GM15510 (cell line): ENCODE measurements at regions not wholly inside any gene's neighbourhood (a gene's known extent, or its start where the extent isn't known, plus 50 kb on each side); places are given as distances from the start of the nearest gene placed in this dataset.

ENCODE experiments used
- POLR2A ChIP-seq: IDR thresholded peaks from 3 replicates; pipeline ENCODE4 v1.6.1; 2011; ENCODE audit warnings: borderline replicate concordance; ENCODE audit not compliant: insufficient read length; ENCODE audit errors: extremely low read depth

- TF ChIP-seq POLR2A = no peak
These were observed 555.5 kb upstream of the JARID2 start for GRCh38 chr6:14690120-14691056.

GRCh38 chr6:14692208-14692607 lies 553.7 kb upstream of the JARID2 start:
- no peak for TF ChIP-seq POLR2A

GRCh38 chr6:14693301-14694192 lies 552.3 kb upstream of the JARID2 start:
- no peak for TF ChIP-seq POLR2A

- no peak for TF ChIP-seq POLR2A
These were observed 551.6 kb upstream of the JARID2 start for GRCh38 chr6:14694308-14694707.

GRCh38 chr6:14695579-14695978 lies 550.3 kb upstream of the JARID2 start:
- TF ChIP-seq POLR2A = no peak

GRCh38 chr6:14696367-14696766 lies 549.5 kb upstream of the JARID2 start:
- no peak for TF ChIP-seq POLR2A

- TF ChIP-seq POLR2A = no peak
These were observed 548.4 kb upstream of the JARID2 start for GRCh38 chr6:14697427-14697826.

- TF ChIP-seq POLR2A = no peak
These were observed 545.9 kb upstream of the JARID2 start for GRCh38 chr6:14699803-14700601.

- no peak for TF ChIP-seq POLR2A
These were observed 543.9 kb upstream of the JARID2 start for GRCh38 chr6:14701946-14702345.

GRCh38 chr6:14702678-14703077 lies 543.2 kb upstream of the JARID2 start:
- TF ChIP-seq POLR2A = no peak

GRCh38 chr6:14703586-14703985 lies 542.3 kb upstream of the JARID2 start:
- TF ChIP-seq POLR2A = no peak

- TF ChIP-seq POLR2A = no peak
These were observed 541.2 kb upstream of the JARID2 start for GRCh38 chr6:14704383-14705271.

- TF ChIP-seq POLR2A = no peak
These were observed 540.0 kb upstream of the JARID2 start for GRCh38 chr6:14705841-14706377.
